ENCODE measurements at regions not wholly inside any gene's neighbourhood (a gene's known extent, or its start where the extent isn't known, plus 50 kb on each side); places are given as distances from the start of the nearest gene placed in this dataset.

DNA sequence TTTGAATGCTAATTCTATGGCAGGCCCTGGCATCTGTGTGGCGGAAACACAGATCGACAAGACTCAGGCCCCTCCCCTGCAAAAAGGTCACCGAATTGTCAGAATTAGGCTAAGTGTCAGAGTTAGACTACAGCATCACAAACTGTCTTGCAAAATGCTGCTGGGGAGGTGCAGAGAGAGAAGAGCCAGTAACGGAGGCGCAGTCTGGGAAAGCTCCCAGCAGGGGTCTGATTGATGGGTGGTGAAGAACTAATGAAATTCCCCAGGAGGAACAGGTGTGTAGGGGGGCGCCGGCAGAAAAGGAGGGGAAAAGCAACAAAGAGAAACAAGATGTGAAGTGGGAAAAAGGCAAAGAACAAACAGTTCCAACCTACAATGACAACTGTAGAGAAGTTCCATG lies 72.7 kb upstream of the TAMM41 start:
- H3K4me3 ChIP-seq (ENCODE audit: control insufficient read depth, low read depth, low read length) = no peak overlapping the region
- TF ChIP-seq, protein P1, sequence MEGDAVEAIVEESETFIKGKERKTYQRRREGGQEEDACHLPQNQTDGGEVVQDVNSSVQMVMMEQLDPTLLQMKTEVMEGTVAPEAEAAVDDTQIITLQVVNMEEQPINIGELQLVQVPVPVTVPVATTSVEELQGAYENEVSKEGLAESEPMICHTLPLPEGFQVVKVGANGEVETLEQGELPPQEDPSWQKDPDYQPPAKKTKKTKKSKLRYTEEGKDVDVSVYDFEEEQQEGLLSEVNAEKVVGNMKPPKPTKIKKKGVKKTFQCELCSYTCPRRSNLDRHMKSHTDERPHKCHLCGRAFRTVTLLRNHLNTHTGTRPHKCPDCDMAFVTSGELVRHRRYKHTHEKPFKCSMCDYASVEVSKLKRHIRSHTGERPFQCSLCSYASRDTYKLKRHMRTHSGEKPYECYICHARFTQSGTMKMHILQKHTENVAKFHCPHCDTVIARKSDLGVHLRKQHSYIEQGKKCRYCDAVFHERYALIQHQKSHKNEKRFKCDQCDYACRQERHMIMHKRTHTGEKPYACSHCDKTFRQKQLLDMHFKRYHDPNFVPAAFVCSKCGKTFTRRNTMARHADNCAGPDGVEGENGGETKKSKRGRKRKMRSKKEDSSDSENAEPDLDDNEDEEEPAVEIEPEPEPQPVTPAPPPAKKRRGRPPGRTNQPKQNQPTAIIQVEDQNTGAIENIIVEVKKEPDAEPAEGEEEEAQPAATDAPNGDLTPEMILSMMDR (IDR thresholded peaks at IDR 0.05; ENCODE audit: control insufficient read depth, insufficient read depth, low read depth, low read length, missing control alignments) = no peak
- no peak for DNase-seq (ENCODE audit: low read depth)

DNA sequence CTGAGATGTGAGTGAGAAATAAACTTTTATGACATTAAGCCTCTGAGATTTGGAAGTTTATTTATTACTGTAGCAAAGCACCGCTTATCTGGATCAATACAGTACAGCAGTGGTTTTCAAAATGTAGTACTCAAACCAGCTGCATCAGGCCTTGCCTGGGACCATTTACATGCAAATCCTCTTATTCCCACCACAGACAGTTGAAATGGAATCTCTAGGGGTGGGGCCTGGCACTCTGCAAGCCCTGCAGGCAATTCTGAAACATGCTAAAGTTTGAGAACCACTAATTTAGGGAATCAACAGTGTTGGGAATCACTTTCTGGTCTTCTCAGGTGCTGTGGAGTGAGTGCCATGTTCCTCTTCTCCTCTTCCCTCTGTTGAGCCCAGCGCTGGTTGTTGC lies 77.8 kb upstream of the TAMM41 start:
- H3K4me3 ChIP-seq (ENCODE audit: control insufficient read depth, low read depth, low read length) = no peak overlapping the region
- TF ChIP-seq, protein P1 (IDR thresholded peaks at IDR 0.05; ENCODE audit: control insufficient read depth, insufficient read depth, low read depth, low read length, missing control alignments) = no peak
- DNase-seq (ENCODE audit: low read depth) = no peak

GRCh38 chr3:11928381-11928780 lies 75.8 kb upstream of the SYN2 start:
- DNase-seq (ENCODE audit: low read depth) = no peak
- no peak overlapping the region for H3K4me3 ChIP-seq (ENCODE audit: control insufficient read depth, low read depth, low read length)
- TF ChIP-seq, protein P1 (IDR thresholded peaks at IDR 0.05; ENCODE audit: control insufficient read depth, insufficient read depth, low read depth, low read length, missing control alignments) = no peak

- TF ChIP-seq, protein P1 (IDR thresholded peaks at IDR 0.05; ENCODE audit: control insufficient read depth, insufficient read depth, low read depth, low read length, missing control alignments) = no peak
- H3K4me3 ChIP-seq (ENCODE audit: control insufficient read depth, low read depth, low read length) = no peak overlapping the region
Observed at GRCh38 chr3:11929531-11929930, 74.7 kb upstream of the SYN2 start.

DNA sequence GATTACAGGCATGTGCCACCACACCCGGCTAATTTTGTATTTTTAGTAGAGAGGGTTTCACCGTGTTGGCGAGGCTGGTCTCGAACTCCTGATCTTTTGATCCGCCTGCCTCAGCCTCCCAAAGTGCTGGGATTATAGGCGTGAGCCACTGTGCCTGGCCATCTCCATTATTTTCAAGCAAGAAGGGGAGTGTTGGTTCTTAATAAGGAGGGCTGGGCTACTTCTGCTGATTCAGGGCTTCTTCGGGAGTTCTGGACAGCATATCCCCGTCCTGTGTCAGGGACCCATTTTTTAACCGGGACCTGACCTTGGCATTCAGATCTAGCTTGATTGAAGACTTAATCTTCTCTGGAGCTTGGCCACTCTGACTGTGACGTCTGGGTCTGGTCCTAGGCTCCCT lies 74.1 kb upstream of the SYN2 start:
- H3K4me3 ChIP-seq (ENCODE audit: control insufficient read depth, low read depth, low read length) = no peak overlapping the region
- TF ChIP-seq, protein P1 (IDR thresholded peaks at IDR 0.05; ENCODE audit: control insufficient read depth, insufficient read depth, low read depth, low read length, missing control alignments) = no peak
- DNase-seq (ENCODE audit: low read depth) = no peak

More at GRCh38 chr3:11929531-11929930, 74.7 kb upstream of the SYN2 start:
- DNase-seq (ENCODE audit: low read depth) = no peak

DNA sequence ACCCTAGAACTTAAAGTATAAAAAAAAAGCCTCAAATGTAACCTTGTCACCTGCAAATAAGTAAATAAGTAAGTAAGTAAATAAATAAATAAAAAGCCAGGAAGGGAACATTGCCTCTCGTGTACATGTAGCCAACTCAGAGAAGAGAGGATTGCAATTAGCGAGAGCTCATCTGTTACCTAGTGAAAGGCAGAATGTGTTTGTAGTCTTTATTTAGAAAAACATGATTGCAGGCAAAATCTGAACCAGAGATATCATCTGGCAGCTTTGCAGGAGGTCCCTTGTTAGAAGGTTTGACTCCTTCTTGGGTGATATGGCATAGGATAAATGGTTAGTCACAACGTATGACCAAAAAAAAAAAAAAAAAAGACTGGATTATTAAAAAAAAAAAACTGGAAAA lies 71.6 kb upstream of the SYN2 start:
- TF ChIP-seq, protein P1 (IDR thresholded peaks at IDR 0.05; ENCODE audit: control insufficient read depth, insufficient read depth, low read depth, low read length, missing control alignments) = no peak
- DNase-seq (ENCODE audit: low read depth) = no peak

DNA sequence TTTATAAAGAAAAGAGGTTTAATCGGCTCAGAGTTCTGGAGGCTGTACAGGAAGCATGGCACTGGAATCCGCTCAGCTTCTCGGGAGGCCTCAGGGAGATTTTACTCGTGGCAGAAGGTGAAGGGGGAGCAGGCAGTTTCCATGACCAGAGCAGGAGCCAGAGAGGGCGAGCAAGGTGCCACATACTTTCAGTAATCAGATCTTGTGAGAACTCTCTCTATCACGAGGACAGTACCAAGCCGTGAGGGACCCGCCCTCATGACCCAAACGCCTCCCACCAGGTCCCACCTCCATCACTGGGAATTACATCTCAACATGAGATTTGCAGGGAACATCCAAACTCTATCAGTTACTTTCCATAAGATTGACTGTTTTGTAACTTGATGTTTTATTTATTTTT lies 70.7 kb upstream of the SYN2 start:
- TF ChIP-seq, protein P1 (IDR thresholded peaks at IDR 0.05; ENCODE audit: control insufficient read depth, insufficient read depth, low read depth, low read length, missing control alignments) = no peak
- no peak overlapping the region for H3K4me3 ChIP-seq (ENCODE audit: control insufficient read depth, low read depth, low read length)
- no peak for DNase-seq (ENCODE audit: low read depth)

More for the DNA sequence above, 71.6 kb upstream of the SYN2 start:
- no peak overlapping the region for H3K4me3 ChIP-seq (ENCODE audit: control insufficient read depth, low read depth, low read length)

Data from AG09309 (cell line).